Sigmoid colon (tissue), 6 donors: ENCODE measurements at regions not wholly inside any gene's neighbourhood (a gene's known extent, or its start where the extent isn't known, plus 50 kb on each side); places are given as distances from the start of the nearest gene placed in this dataset.

Experiments
- DNase-seq: peaks from one replicate; pipeline ENCODE4 v3.0.0-alpha.2; 2019
- H3K27ac ChIP-seq, 4 donors: fragments of 200-600 bp; sonication (generic); one replicate each; pipeline ENCODE4 v1.5.1; 2016 to 2019; ENCODE audit warnings: mild to moderate bottlenecking in 1 of 4
- H3K27me3 ChIP-seq, 3 donors: fragments of 200-600 bp; sonication (generic); one replicate each; pipeline ENCODE4 v1.5.1; 2019; ENCODE audit warnings: mild to moderate bottlenecking in 1 of 3
- H3K36me3 ChIP-seq, 4 donors: fragments of 200-600 bp; sonication (generic); one replicate each; pipeline ENCODE4 v1.5.1; 2016 to 2019
- H3K4me1 ChIP-seq, 4 donors: fragments of 200-600 bp; sonication (generic); one replicate each; pipeline ENCODE4 v1.5.1; 2017 to 2019
- H3K4me3 ChIP-seq, 4 donors: fragments of 200-600 bp; sonication (generic); one replicate each; pipeline ENCODE4 v1.5.1; 2017 to 2019; ENCODE audit warnings: mild to moderate bottlenecking in 2 of 4, moderate library complexity in 1 of 4
- H3K9me3 ChIP-seq, 4 donors: fragments of 200-600 bp in 3 of 4; sonication (generic) in 3 of 4; one replicate each; pipeline versions ENCODE4 v1.5.1 to v1.6.1; 2013 to 2019
- EP300 ChIP-seq, 4 donors: sonication (generic); formaldehyde crosslinking; IDR thresholded peaks; one replicate each; pipeline ENCODE4 v1.6.1; 2017; ENCODE audit warnings: antibody characterized with exemption in 4 of 4
- POLR2A ChIP-seq, 2 donors: fragments of 450-650 bp; IDR thresholded peaks; one replicate each; pipeline ENCODE4 v1.6.1; 2016; ENCODE audit warnings: antibody characterized with exemption in 2 of 2, mild to moderate bottlenecking in 2 of 2, moderate library complexity in 2 of 2
- POLR2AphosphoS5 ChIP-seq, 4 donors: sonication (generic); formaldehyde crosslinking; IDR thresholded peaks; one replicate each; pipeline ENCODE4 v1.6.1; 2017; ENCODE audit warnings: antibody characterized with exemption in 4 of 4
- WGBS, 2 donors: extraction: QIAGEN DNeasy Blood & Tissue Kit; methylation state at CpG; one replicate each; pipeline ENCODE4 v1.1.7; 2013; 5-methylcytosine and 5-hydroxymethylcytosine counted together
- intact Hi-C: fragments of 100-400 bp; cut with DNase I; formaldehyde crosslinking; loops from one replicate; pipeline ENCODE4 v1.15.1; 2023
- TF ChIP-seq, protein P1 (sequence below), 4 experiments: fragments of 450-650 bp in 3 of 4; fragments of 200-600 bp in 1 of 4; IDR thresholded peaks; one replicate each; pipeline ENCODE4 v1.5.1; 2016 to 2019; ENCODE audit warnings: antibody characterized with exemption in 4 of 4, mild to moderate bottlenecking in 3 of 4, moderate library complexity in 2 of 4
- donor health status: healthy with polysubstance abuse.
- donor health status: healthy.

DNA sequence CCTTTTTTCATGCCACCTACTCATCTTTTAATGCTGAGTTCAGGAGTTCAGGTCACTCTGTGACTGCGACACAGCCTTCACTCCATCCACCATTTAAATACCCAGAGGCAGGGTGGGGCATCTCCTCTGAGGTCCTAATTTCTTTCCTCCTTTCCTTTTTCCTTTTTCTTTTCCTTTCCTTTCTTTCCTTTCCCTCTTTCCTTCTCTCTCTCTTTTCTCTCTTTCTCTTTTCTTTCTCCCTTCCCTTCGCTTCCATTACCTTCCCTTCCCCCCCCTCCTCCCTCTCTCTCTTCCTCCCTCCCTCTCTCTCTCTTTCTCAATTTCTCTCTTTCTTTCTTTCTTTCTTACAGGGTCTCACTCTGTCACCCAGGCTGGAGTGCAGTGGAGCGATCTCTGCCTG is 145.9 kb upstream of the SVIL start:
- no peak for DNase-seq
- H3K4me1 ChIP-seq = peaks cover 0 to 42% (median 28%) of the 10 kb centered on the region in 4 donors
- no peaks in the 10 kb centered on the region for H3K36me3 ChIP-seq
- peak overlapping the region in 2 of 4 donors; percentile 21 to 56 for H3K27ac ChIP-seq
- WGBS, 2 donors = 94 to 95% methylated on average over 3 of the region's 3 CpGs
- TF ChIP-seq EP300 (IDR thresholded peaks at IDR 0.05) = no peak
- no peak for TF ChIP-seq POLR2A (IDR thresholded peaks at IDR 0.05)
- TF ChIP-seq, protein P1, sequence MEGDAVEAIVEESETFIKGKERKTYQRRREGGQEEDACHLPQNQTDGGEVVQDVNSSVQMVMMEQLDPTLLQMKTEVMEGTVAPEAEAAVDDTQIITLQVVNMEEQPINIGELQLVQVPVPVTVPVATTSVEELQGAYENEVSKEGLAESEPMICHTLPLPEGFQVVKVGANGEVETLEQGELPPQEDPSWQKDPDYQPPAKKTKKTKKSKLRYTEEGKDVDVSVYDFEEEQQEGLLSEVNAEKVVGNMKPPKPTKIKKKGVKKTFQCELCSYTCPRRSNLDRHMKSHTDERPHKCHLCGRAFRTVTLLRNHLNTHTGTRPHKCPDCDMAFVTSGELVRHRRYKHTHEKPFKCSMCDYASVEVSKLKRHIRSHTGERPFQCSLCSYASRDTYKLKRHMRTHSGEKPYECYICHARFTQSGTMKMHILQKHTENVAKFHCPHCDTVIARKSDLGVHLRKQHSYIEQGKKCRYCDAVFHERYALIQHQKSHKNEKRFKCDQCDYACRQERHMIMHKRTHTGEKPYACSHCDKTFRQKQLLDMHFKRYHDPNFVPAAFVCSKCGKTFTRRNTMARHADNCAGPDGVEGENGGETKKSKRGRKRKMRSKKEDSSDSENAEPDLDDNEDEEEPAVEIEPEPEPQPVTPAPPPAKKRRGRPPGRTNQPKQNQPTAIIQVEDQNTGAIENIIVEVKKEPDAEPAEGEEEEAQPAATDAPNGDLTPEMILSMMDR (IDR thresholded peaks at IDR 0.05) = no peak
- no peak for TF ChIP-seq POLR2AphosphoS5 (IDR thresholded peaks at IDR 0.05)
- no peak overlapping the region for H3K4me3 ChIP-seq
- intact Hi-C loops = no loop called here
- H3K9me3 ChIP-seq = no peaks in the 10 kb centered on the region
- no peaks in the 10 kb centered on the region for H3K27me3 ChIP-seq

DNA sequence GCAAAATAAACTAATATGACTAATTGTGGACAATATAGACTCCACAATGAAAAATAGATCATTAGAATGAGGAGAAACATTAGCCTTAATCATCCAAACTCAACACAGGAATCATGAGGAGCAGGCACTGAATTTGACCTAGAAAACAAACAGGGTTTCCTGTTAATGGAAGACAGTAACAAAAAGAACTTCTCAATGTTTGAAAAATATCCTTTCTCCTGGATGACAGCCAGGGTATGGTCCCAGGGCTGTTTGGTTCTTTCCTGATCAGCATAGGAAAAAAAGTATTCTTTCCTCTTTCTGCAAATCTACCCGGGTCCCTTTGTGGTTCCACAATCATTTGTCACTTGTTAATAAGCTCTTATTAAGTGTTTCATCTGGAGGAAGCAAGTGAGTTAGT is 145.3 kb upstream of the SVIL start:
- intact Hi-C loops = no loop called here
- Histone ChIP-seq H3K27me3 (no peaks in the 10 kb centered on the region), H3K4me1 (peaks cover 0 to 36% (median 27%) of the 10 kb centered on the region in 4 donors), H3K9me3 (no peaks in the 10 kb centered on the region), H3K4me3 (no peak overlapping the region), H3K27ac (peak overlapping the region in 2 of 4 donors; percentile 21 to 56), H3K36me3 (no peaks in the 10 kb centered on the region)
- no peak for TF ChIP-seq POLR2AphosphoS5 (IDR thresholded peaks at IDR 0.05)
- TF ChIP-seq, protein P1 (IDR thresholded peaks at IDR 0.05) = no peak
- no peak for TF ChIP-seq EP300 (IDR thresholded peaks at IDR 0.05)
- no peak for TF ChIP-seq POLR2A (IDR thresholded peaks at IDR 0.05)
- 24 to 62% methylated on average over 1 of the region's 1 CpG for WGBS, 2 donors
- DNase-seq = no peak

DNA sequence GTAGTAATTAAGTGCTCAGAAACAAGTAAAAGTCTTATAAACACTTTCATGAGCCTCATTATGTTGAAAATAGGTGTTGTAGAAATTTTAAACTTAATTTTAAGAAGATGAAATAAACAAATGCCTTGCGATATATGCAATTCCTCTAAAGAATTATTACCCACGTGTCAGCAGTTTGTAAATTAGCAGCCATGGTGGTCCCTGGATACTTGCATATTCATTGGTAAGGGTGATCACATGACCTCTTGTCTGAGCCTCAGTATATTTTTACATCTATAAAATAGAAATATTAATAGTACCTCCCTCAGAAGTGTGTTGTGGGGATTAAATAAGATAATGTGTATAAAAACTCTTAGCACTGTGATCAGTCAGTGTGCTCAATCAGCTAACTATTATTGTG is 141.5 kb upstream of the SVIL start:
- no peak overlapping the region for H3K27ac ChIP-seq
- H3K27me3 ChIP-seq = no peaks in the 10 kb centered on the region
- TF ChIP-seq POLR2AphosphoS5 (IDR thresholded peaks at IDR 0.05) (no peak), EP300 (IDR thresholded peaks at IDR 0.05) (no peak), POLR2A (IDR thresholded peaks at IDR 0.05) (no peak)
- TF ChIP-seq, protein P1 (IDR thresholded peaks at IDR 0.05) = no peak
- no peaks in the 10 kb centered on the region for H3K9me3 ChIP-seq
- H3K4me3 ChIP-seq = no peak overlapping the region
- intact Hi-C loops = no loop called here
- no peaks in the 10 kb centered on the region for H3K36me3 ChIP-seq
- H3K4me1 ChIP-seq = peaks cover 0 to 43% (median 26%) of the 10 kb centered on the region in 4 donors
- DNase-seq = no peak
- WGBS, 2 donors = 82 to 89% methylated on average over 2 of the region's 2 CpGs

DNA sequence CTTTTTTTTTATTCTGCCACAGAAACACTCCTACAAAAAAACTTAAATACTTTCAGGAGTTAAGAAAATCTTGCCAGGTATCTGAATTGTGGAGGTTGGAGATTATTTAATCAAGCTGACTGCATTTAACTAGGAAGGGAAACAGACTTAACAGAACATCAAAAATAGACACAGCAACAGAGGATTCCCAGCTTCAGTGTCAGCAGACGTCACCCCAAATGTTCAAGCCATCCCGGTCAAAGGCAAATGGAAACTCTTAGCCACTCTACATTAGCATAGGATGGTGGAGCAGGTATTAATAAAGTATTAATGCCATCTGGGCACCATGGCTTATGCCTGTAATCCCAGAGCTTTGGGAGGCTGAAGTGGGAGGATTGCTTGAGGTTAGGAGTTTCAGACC is 139.7 kb upstream of the SVIL start:
- peak overlapping the region in 2 of 4 donors; percentile 70 to 76 for H3K27ac ChIP-seq
- no peaks in the 10 kb centered on the region for H3K27me3 ChIP-seq
- WGBS, 2 donors = 86 to 92% methylated on average over 2 of the region's 2 CpGs
- H3K9me3 ChIP-seq = no peaks in the 10 kb centered on the region
- intact Hi-C loops = no loop called here
- no peak for DNase-seq
- no peak overlapping the region for H3K4me3 ChIP-seq
- TF ChIP-seq EP300 (IDR thresholded peaks at IDR 0.05) (peak in 2 of 4 donors; percentile 28 to 54), POLR2A (IDR thresholded peaks at IDR 0.05) (no peak), POLR2AphosphoS5 (IDR thresholded peaks at IDR 0.05) (peak; percentile 13 to 55 (median 28))
- TF ChIP-seq, protein P1 (IDR thresholded peaks at IDR 0.05) = no peak
- H3K36me3 ChIP-seq = no peaks in the 10 kb centered on the region
- H3K4me1 ChIP-seq = peaks cover 0 to 33% (median 20%) of the 10 kb centered on the region in 4 donors

DNA sequence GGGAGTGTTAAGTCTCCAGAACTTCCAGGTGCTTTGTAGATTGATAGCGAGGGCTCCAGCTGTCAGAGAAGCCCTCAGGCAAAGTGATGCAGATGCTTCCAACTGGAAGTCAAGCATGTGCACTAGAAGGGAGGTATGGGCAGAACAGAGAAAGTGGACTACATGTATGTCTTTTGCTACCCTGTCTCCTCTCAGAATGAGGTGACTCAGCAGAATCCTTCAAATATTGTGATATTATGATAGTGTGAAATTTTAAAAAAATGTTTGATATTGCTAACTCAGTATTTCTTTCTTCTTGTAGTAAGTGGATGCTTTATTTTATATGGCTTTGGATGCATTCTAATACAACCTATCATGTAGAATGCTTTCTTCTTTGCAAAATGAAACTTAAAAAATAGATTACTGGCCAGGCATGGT is 138.9 kb upstream of the SVIL start:
- 94 to 97% methylated on average over 1 of the region's 1 CpG for WGBS, 2 donors
- no peaks in the 10 kb centered on the region for H3K27me3 ChIP-seq
- H3K9me3 ChIP-seq = no peaks in the 10 kb centered on the region
- no peaks in the 10 kb centered on the region for H3K36me3 ChIP-seq
- H3K4me1 ChIP-seq = peaks cover 0 to 33% (median 20%) of the 10 kb centered on the region in 4 donors
- no peak for DNase-seq
- peak overlapping the region in 3 of 4 donors; percentile 36 to 76 (median 70) for H3K27ac ChIP-seq
- no peak overlapping the region for H3K4me3 ChIP-seq
- TF ChIP-seq EP300 (IDR thresholded peaks at IDR 0.05) (no peak), POLR2AphosphoS5 (IDR thresholded peaks at IDR 0.05) (no peak)
- TF ChIP-seq, protein P1 (IDR thresholded peaks at IDR 0.05) = no peak
- intact Hi-C loops = no loop called here
